HG03432 (cell line): ENCODE measurements at regions not wholly inside any gene's neighbourhood (a gene's known extent, or its start where the extent isn't known, plus 50 kb on each side); places are given as distances from the start of the nearest gene placed in this dataset.

Experiments used
- ATAC-seq: cut with Tn5 transposase; IDR thresholded peaks from one replicate; pipeline ENCODE4 v1.9.1; 2021; ENCODE audit warnings: mild to moderate bottlenecking, moderate library complexity; ENCODE audit not compliant: unreplicated experiment

- ATAC-seq, result no peak
Observed at GRCh38 chr2:23198316-23199114, 186.5 kb upstream of the KLHL29 start.

DNA sequence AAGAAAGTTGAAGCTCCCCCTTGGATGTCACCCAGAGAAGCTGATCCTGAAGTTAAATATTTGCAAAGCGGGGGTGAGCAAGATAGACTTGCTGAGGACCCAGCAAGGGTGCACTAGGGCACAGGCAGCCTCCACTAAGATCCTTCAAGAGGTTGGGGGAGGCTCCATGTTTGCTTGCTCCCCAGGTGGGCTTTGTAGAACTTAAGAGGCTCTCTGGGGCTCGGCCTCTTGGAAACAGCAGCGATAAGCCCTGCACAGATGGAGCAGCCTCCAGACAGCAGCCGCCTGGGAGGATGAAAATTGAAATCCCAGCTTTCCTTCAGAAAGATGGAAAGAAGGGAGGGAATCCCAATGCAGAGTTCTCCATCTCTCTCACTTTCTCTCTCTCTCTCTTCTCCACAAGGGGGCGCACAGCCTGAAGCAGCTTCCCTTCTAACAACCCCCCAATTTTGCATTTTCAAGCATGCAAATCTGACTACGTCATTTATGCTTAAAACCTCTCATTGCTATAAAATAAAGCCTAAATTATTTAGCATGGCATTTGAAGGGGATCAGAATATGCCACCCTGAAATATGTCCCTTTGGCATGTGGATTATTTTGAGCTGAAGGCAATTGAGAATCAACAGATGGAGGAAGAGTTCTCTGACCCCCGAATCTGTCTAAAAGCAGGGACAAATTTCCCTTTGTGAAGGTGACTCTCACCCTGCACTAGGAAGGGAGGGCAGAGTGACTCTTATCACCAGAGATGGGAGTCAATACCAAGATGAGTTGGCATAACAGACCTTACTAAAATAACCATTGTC lies 185.7 kb upstream of the KLHL29 start:
- ATAC-seq, result peak; percentile 69

DNA sequence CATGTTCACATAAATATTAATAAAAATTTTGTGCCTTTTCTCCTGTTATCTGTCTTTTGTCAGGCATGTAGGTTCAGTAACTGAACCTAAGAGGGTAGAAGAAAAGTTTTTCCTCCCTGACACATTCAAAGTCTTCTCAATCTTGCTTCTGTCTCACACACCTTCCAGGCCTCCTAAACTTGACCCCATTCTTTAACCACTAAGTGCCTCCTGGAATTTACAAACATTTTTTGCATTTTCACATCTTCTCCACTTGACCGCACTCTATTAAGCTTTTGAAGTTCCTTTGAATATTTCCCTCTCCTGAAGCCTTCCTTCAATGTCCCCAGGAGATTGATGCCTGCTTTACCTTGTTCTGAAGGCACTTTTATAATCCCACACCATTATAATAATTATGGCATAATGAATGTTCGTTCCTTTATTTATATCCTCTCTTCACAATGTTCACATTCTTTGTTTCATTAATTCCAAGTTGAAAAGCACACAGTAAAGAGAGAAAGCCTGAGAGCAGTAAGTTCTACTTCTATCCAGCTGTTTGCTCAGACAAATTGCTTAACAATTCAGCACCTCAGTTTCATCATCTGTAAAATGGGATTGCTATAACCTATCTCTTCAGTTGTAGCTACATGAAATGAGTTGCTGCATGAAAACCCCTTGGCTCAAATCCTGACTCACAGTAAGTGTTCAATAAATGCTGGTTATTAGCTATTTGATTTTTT lies 184.8 kb upstream of the KLHL29 start:
- no peak for ATAC-seq

- ATAC-seq, result no peak
Observed at GRCh38 chr2:23200787-23201114, 184.2 kb upstream of the KLHL29 start.

- no peak for ATAC-seq
Observed at GRCh38 chr2:23203383-23203782, 181.6 kb upstream of the KLHL29 start.

DNA sequence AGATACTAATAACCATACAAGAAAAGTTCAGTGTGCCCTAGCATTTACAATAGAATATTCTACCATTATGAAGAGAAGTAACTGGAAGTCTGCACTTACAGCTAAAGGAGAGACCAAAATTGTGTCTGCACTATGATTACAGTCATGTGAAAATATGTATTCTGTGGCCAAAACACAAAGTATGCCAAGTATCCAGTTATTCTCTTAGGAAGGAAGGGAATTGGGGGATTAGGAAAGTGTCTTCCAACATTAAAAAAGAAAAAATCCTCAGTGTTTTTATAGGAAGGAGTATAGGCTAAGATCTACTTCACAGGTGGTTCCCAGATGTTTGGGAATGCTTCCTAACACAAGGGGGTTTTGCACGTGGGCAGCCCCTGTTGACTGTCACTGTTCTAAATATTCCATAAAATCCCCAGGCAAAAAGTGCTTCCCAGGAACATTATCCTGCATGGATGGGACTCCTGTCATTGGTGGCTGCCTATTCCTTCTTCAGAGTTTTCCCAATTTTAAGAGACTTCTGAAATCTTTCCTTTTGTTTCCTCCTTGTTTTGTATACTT lies 180.2 kb upstream of the KLHL29 start:
- no peak for ATAC-seq

GRCh38 chr2:23206650-23207049 lies 178.3 kb upstream of the KLHL29 start:
- no peak for ATAC-seq

DNA sequence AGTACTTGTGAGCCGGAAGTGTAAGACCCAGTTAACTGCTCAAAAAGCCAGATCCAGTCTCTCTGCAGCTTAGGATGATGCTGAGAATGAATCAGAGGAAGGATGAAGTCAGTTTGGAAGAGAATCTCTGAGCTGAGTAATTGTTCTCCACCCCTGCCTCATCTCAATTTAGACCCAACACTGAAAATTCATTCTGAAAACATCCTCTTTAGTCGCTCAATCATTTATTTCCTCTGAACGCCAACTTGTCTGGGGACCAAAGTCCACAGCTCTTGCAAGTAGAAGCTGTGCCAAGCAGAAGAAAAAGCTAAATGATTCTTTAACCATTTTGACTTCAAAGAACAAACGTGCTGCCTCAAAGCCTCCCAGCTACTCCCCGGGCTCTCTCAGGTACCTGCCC lies 177.1 kb upstream of the KLHL29 start:
- ATAC-seq, result no peak

DNA sequence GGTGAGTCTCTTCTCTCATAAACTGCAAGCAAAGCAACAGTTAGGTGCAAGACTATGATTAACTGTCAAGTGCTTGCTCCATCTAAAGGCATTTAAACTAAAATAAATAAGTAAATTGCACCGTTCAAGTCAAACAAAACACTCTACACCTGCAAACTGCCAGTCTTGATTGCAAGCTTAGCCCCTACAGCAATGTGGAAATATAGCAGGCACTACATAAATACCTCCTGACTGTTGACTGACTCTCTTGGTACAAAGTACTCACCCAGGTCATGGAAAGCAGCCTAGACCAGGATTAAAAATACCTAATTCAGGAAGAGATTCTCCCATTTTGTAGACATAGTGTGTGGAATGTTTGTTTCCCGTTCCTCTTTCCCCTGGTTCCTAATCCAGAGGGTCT lies 176.6 kb upstream of the KLHL29 start:
- ATAC-seq, result no peak

GRCh38 chr2:23209059-23209458 lies 175.9 kb upstream of the KLHL29 start:
- ATAC-seq, result no peak

DNA sequence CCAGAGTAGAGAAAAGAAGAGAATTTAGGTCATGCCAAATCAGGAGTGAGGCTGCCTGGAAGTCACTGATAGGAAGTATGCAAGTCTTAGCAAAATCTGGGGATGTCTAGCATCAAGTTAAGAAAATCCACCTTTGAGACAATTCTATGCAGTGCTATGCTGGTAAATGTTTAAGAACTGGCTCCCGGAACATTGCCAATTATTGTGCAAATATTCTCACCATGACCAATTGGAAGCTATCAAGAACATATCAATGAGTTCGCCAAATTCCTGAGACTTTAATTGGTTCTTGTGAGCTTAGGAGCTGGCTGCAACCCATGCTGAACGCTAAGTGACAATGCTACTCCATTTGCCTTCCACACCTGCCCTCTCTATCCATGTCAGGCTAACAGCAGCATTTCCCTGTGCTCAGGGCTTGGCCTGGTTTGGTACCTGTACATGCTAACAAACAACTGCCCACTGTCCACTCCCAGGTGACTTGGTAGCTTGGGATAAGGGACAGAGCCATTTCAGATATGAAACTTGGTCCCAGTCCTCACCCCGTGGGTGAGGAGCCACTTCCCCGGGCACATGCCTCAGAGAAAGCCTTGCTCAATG lies 172.9 kb upstream of the KLHL29 start:
- no peak for ATAC-seq

GRCh38 chr2:23213196-23213595 lies 171.8 kb upstream of the KLHL29 start:
- no peak for ATAC-seq

DNA sequence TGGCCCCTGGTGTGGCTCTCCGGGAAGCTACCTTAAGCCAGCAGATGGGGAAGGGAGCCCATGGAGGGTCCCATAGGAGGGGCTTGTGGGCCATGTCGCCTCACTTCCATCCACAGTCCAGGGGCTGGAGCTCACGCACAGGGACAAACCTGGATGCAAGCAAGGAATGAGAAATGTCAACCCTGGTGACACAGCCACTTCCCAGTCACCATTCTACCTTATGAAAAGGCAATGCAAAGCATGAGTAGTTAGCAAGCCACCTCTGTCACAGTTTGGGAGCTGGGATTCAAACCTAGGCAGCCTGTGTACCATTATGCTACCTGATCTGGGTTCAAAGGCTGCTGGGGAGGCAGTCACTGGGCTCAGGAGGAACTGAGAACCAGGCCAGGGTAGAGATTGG lies 170.0 kb upstream of the KLHL29 start:
- no peak for ATAC-seq

- ATAC-seq, result no peak
Observed at GRCh38 chr2:23219666-23220065, 165.3 kb upstream of the KLHL29 start.

DNA sequence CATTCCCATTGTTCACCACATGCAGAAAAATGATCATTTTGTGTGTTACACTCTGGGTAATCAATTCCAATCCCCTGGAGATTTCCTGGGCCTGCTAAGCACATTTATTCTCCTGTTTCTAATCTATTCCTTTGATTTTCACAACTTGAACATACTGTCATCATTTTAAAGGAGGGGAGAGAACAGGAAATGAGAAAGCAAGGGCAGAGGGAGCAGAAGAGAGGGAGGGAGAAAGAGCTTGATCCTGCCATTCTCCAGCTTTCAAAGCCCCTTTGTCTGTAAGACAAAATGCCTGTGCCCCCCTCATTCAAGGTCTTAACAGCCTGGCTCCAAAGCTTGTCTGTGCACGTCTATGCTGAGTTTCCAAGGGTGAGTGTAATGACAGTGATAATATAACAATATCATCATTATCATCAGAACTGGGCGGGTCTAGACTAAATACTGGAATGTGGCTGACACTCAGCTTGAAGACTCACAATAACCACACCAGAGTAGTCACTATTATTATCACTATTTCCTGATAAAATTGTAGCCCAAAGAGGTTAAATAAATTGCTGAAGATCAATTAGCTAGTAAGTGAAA lies 164.4 kb upstream of the KLHL29 start:
- no peak for ATAC-seq

DNA sequence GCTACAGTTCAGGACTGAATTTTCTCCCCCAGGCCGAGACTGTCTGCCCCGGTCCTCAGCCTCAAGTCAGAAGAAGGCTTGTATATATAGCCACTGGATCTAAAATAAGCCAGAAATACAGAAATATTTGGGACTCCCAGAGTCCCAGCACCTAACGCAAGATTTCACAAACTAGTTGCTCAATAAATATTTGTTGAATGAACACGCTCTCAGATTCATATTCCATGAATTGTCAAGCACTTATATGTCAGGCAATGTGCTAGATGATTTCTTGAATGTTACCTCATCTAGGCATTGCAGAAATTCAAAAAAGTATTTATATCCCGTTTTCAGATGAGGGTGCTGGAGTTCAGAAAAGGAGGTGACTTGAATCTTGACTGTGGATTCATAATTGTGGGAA lies 163.7 kb upstream of the KLHL29 start:
- no peak for ATAC-seq

- no peak for ATAC-seq
Observed at GRCh38 chr2:23221901-23222300, 163.1 kb upstream of the KLHL29 start.

- ATAC-seq, result no peak
Observed at GRCh38 chr2:23230885-23231284, 154.1 kb upstream of the KLHL29 start.

DNA sequence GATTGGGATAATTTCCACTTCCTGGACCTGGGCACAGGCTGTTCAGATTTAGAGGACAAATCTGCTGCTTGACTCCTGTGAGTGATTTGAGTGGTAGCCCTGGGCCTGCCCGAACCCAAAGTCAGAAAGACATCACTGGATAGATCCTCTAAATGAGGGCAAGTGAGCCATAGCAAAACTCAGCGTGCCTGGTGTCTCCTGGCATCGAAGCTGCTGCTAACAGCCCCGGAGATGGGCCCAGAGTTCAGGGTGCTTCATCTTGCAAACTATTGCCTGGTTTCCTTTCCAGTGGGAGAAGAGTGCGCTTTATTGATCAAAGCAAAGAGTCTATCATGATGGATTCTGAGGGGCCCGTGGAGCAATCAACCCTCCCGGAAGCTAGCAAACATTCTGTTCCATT lies 153.1 kb upstream of the KLHL29 start:
- no peak for ATAC-seq

GRCh38 chr2:23235292-23235691 lies 149.7 kb upstream of the KLHL29 start:
- no peak for ATAC-seq

GRCh38 chr2:23235736-23236135 lies 149.2 kb upstream of the KLHL29 start:
- ATAC-seq, result no peak
